ENCODE measurements at regions not wholly inside any gene's neighbourhood (a gene's known extent, or its start where the extent isn't known, plus 50 kb on each side); places are given as distances from the start of the nearest gene placed in this dataset.

DNA sequence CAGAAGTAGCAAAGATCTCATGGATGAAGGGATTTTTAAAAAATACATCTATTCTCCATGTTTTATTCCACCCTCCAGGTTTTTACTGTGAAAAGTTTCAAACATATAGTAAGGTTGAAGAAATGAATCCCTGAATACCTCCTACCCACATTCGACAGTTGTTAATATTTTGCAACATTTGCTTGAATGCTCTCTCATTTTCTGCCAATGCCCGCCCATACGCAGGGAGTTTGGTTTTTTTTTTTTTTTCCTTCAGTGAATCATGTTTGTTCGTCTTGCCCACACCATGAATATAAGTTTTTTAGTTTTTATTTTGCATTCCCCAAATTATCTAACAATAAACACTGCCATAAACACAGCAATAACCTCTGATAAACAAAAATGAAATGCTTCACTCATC, 82.9 kb downstream of the MAP1LC3B2 start:
- TF ChIP-seq, protein P1, sequence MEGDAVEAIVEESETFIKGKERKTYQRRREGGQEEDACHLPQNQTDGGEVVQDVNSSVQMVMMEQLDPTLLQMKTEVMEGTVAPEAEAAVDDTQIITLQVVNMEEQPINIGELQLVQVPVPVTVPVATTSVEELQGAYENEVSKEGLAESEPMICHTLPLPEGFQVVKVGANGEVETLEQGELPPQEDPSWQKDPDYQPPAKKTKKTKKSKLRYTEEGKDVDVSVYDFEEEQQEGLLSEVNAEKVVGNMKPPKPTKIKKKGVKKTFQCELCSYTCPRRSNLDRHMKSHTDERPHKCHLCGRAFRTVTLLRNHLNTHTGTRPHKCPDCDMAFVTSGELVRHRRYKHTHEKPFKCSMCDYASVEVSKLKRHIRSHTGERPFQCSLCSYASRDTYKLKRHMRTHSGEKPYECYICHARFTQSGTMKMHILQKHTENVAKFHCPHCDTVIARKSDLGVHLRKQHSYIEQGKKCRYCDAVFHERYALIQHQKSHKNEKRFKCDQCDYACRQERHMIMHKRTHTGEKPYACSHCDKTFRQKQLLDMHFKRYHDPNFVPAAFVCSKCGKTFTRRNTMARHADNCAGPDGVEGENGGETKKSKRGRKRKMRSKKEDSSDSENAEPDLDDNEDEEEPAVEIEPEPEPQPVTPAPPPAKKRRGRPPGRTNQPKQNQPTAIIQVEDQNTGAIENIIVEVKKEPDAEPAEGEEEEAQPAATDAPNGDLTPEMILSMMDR (IDR thresholded peaks at IDR 0.05) = no peak
- no peak for TF ChIP-seq POLR2A (IDR thresholded peaks at IDR 0.05)

Data from lower leg skin (tissue), 3 donors.